ENCODE measurements at regions not wholly inside any gene's neighbourhood (a gene's known extent, or its start where the extent isn't known, plus 50 kb on each side); places are given as distances from the start of the nearest gene placed in this dataset.

DNA sequence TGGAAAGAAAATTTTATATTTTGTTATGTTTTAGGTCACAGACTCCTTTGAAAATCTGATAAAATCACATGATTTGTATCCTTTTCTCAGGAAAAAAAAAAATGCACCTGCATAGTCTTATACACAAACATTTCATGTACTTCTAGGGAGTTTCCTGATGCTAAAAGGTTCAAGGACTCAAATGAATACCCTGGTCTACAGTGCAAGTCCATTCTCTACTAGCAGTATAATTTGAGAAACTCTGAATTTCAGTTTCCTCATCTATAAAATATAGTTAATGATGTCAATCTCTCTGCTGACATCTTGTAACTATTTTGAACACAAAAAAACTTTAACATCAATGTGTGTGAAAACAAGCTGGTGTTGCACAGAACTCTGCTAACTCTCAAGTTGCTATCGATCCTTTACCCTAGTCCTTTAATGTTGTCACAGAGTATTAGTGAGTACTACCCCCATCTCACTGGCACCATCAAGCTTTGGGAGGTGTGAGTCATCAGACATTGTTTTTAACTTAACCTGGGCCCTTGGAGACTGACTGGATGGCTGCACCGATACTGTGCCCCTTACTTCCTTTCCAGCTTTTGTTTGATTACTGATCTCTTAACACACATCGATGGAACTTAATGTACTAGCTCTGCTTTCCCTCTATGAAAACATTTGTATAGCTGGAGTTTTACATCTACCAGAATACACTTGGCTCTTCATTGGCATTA lies 251.9 kb upstream of the SOX5 start:
- POLR2A ChIA-PET, result no interaction called here
- in situ Hi-C loops (cut with MboI) (no loop called here), intact Hi-C loops (cut with micrococcal nuclease) (no loop called here)
- CTCF ChIA-PET (ENCODE audit: low intra/inter-chr PET ratio), result no interaction called here
- H3K79me2 ChIP-seq (ENCODE audit: control insufficient read depth, insufficient read depth, low read length), result no peaks in the 10 kb centered on the region
- no peak overlapping the region for H3K9ac ChIP-seq (ENCODE audit: insufficient read depth in 1 of 2, low read depth in 2 of 2, low read length in 2 of 2)
- DNase-seq (ENCODE audit: extremely low read depth in 1 of 4, low spot score in 3 of 4), result no peak
- H4K20me1 ChIP-seq (replicated peaks; ENCODE audit: control insufficient read depth, insufficient read depth, low read length), result no peaks in the 10 kb centered on the region
- no peaks in the 10 kb centered on the region for H3K9me1 ChIP-seq (ENCODE audit: control insufficient read depth, insufficient read depth, low read length)
- H3K4me3 ChIP-seq, result no peak overlapping the region
- no peaks in the 10 kb centered on the region for H3K4me1 ChIP-seq (replicated peaks in 1 of 2; ENCODE audit: control insufficient read depth in 2 of 2, insufficient read depth in 2 of 2, low read length in 2 of 2)
- no TSS peak for BruUV-seq (replicated peaks)
- H3K27me3 ChIP-seq (ENCODE audit: control insufficient read depth in 2 of 2, insufficient read depth in 2 of 2, low read length in 2 of 2), result peaks cover 4 to 9% of the 10 kb centered on the region in 2 experiments; a peak in 3 of 5 replicates
- FAIRE-seq, result no peak
- no peaks in the 10 kb centered on the region for H3K9me3 ChIP-seq (replicated peaks; ENCODE audit: control insufficient read depth, insufficient read depth, low read depth, low read length)
- no peak overlapping the region for H3K4me2 ChIP-seq (ENCODE audit: insufficient read depth, low read length)
- no peak overlapping the region for H3K27ac ChIP-seq (ENCODE audit: extremely low read depth, low read depth, low read length)
- TF ChIP-seq ELF2 (CRISPR knock-in tag; IDR thresholded peaks at IDR 0.05) (no peak), ZNF197 (CRISPR knock-in tag; IDR thresholded peaks at IDR 0.05; ENCODE audit: low read depth) (no peak), ZNF174 (CRISPR knock-in tag; IDR thresholded peaks at IDR 0.05) (no peak), TARDBP (IDR thresholded peaks at IDR 0.05) (no peak), EZH2 (IDR thresholded peaks at IDR 0.05; ENCODE audit: borderline replicate concordance, low read depth, low read length) (no peak), MED1 (CRISPR knock-in tag; IDR thresholded peaks at IDR 0.05; ENCODE audit: borderline replicate concordance) (no peak), TRIM28 (IDR thresholded peaks at IDR 0.05) (no peak), FOXJ3 (CRISPR knock-in tag; IDR thresholded peaks at IDR 0.05) (no peak), ETV5 (CRISPR knock-in tag; IDR thresholded peaks at IDR 0.05; ENCODE audit: low read depth) (no peak), TSC22D4 (tag; IDR thresholded peaks at IDR 0.05) (no peak), HNRNPL (IDR thresholded peaks at IDR 0.05; ENCODE audit: low read depth, low read length) (no peak), NFIC (IDR thresholded peaks at IDR 0.05) (no peak), L3MBTL2 (IDR thresholded peaks at IDR 0.05) (no peak)
- TF ChIP-seq, protein P1, sequence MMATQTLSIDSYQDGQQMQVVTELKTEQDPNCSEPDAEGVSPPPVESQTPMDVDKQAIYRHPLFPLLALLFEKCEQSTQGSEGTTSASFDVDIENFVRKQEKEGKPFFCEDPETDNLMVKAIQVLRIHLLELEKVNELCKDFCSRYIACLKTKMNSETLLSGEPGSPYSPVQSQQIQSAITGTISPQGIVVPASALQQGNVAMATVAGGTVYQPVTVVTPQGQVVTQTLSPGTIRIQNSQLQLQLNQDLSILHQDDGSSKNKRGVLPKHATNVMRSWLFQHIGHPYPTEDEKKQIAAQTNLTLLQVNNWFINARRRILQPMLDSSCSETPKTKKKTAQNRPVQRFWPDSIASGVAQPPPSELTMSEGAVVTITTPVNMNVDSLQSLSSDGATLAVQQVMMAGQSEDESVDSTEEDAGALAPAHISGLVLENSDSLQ (IDR thresholded peaks at IDR 0.05), result no peak
- TF ChIP-seq, protein P2, sequence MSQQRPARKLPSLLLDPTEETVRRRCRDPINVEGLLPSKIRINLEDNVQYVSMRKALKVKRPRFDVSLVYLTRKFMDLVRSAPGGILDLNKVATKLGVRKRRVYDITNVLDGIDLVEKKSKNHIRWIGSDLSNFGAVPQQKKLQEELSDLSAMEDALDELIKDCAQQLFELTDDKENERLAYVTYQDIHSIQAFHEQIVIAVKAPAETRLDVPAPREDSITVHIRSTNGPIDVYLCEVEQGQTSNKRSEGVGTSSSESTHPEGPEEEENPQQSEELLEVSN (IDR thresholded peaks at IDR 0.05; ENCODE audit: borderline replicate concordance in 1 of 2, extremely low read depth in 1 of 2, insufficient read depth in 1 of 2, insufficient read length in 1 of 2, low read depth in 1 of 2, low read length in 1 of 2, poor library complexity in 1 of 2, severe bottlenecking in 1 of 2), result no peak
- H3K36me3 ChIP-seq (ENCODE audit: control insufficient read depth, insufficient read depth, low read length), result no peaks in the 10 kb centered on the region
- no peak overlapping the region for H2AFZ ChIP-seq (ENCODE audit: low read depth, low read length)
- WGBS (ENCODE audit: insufficient coverage, low coverage, missing lambda C conversion rate), result 0% methylated on average over 3 of the region's 3 CpGs
- ATAC-seq, result no peak
